ENCODE measurements at regions not wholly inside any gene's neighbourhood (a gene's known extent, or its start where the extent isn't known, plus 50 kb on each side); places are given as distances from the start of the nearest gene placed in this dataset.

DNA sequence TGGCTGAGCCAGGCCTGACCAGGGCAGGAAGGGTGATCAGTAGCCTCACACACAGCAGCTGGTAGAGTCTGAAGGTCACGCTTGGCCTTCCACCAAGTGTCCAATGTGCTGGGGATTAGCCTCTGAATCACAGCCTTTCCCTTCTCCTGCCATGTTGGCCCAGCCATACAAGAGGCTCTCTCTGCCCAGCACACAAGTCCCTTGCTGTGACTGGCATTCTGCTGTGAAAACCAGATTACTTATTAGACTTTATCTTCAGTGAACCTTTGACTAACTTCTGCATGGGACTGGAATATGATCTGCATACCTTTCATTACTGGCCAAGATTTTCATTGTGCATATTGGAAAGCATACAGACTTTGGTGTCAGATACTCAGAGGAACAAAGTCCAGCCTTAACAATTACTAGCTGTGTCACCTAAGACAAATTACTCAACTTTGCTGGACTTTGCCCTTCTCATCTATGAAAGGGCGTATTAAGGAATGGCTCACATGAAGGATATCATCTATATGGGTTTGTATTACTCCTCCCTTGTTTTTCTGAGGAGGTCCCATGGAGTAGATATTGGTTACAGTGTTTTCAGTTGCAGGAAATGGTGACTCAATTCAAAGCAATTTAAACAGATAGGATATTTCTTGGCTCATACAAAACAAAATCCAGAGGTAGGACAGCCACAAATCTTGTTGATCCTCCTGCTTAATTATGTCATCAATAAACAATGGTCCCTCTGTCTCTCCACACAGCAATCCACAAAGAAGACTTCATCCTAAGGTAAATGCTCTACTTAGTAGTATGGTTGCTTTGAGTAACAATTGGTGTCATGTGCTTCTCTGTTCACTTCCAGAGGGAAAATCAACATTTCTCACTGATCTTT is 99.6 kb downstream of the DYRK2 start:
- H3K9me3 Mint-ChIP-seq (ENCODE audit: low read depth) = peaks cover 6% of the 10 kb centered on the region
- ChIA-PET CTCF (interaction anchor here (1.0 kb wide), 1 partner anchor 11 kb away, joined by 3 read pairs; no protein-coding TSS in a partner anchor), POLR2A (no interaction called here)
- DNase-seq = no peak
- no peak for ATAC-seq
- H3K27ac Mint-ChIP-seq = no peak overlapping the region
- H3K4me3 Mint-ChIP-seq = no peak overlapping the region
- no peaks in the 10 kb centered on the region for H3K27me3 Mint-ChIP-seq
- no peaks in the 10 kb centered on the region for H3K36me3 Mint-ChIP-seq (ENCODE audit: low read depth)
- intact Hi-C loops (cut with DNase I, micrococcal nuclease) = no loop called here
- peaks cover 3% of the 10 kb centered on the region for H3K4me1 Mint-ChIP-seq

GRCh38 chr12:67748743-67749040 is 100.1 kb downstream of the DYRK2 start:
- Mint-ChIP-seq H3K4me1 (peaks cover 3% of the 10 kb centered on the region), H3K27me3 (no peaks in the 10 kb centered on the region), H3K9me3 (ENCODE audit: low read depth) (peaks cover 6% of the 10 kb centered on the region), H3K27ac (no peak overlapping the region), H3K36me3 (ENCODE audit: low read depth) (no peaks in the 10 kb centered on the region), H3K4me3 (no peak overlapping the region)
- ChIA-PET CTCF (interaction anchor here (1.0 kb wide), 1 partner anchor 10 kb away, joined by 3 read pairs; no protein-coding TSS in a partner anchor), POLR2A (no interaction called here)
- ATAC-seq (no peak), DNase-seq (no peak)
- intact Hi-C loops (cut with DNase I, micrococcal nuclease) = no loop called here

- intact Hi-C loops (cut with DNase I, micrococcal nuclease) = no loop called here
- Mint-ChIP-seq H3K27me3 (no peaks in the 10 kb centered on the region), H3K4me3 (no peak overlapping the region), H3K27ac (no peak overlapping the region), H3K36me3 (ENCODE audit: low read depth) (no peaks in the 10 kb centered on the region), H3K4me1 (peaks cover 9% of the 10 kb centered on the region), H3K9me3 (ENCODE audit: low read depth) (peaks cover 6% of the 10 kb centered on the region)
- ATAC-seq (no peak), DNase-seq (no peak)
- ChIA-PET POLR2A (no interaction called here), CTCF (no interaction called here)
These were observed 102.1 kb downstream of the DYRK2 start for GRCh38 chr12:67750513-67751183.

DNA sequence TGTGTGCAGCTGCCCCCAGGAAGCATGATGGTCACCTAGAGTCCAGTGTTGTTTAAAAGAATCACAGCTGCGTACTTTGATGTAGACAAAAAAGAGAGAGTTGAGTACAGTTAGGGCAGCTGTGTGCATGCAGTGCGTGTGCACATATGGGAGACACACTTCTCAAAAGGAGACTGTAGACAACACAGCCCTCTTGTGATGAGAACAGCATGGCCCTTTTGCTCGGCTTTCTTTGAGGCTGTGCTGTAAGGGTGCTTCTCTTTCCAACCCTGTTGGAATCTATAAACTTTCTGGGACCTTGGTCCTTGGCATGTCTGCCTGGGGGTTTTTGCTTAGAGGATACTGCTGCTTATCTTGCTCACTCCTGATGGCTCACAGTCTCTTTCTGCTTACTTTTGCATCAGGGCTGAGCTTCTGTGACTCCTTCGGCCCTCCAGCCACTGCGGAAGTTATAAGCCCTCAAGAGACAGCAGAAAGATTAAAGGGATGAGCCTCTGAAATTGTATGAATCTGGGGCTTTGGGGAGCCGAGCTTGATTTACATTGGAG is 102.9 kb downstream of the DYRK2 start:
- Mint-ChIP-seq H3K36me3 (ENCODE audit: low read depth) (no peaks in the 10 kb centered on the region), H3K4me1 (peaks cover 15% of the 10 kb centered on the region), H3K4me3 (no peak overlapping the region), H3K27ac (no peak overlapping the region), H3K9me3 (ENCODE audit: low read depth) (peaks cover 2% of the 10 kb centered on the region), H3K27me3 (no peaks in the 10 kb centered on the region)
- DNase-seq (no peak), ATAC-seq (no peak)
- ChIA-PET POLR2A (no interaction called here), CTCF (no interaction called here)
- intact Hi-C loops (cut with DNase I, micrococcal nuclease) = no loop called here

DNA sequence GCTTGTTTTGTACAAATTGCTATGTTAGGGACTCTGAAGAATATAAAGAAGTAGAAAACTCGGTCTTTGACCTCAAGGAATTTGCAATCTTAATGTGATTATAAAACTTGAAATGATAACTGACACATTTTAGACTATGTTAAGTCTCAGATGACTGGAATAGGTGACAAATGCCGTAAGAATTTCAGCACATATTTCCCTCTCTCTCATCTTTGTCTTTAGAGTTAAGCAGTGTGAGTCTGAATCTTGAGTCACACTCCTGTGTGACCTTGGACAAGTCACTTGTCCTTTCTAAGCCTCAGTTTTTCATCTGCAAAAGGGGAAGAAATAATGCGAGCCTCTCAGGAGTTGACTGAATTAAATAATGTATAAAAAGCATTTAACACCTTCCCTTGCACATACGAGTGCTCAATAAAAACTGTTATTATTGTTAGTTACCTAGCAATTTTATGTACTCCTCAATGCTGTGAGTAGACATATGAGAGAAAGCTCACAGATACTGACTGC is 103.7 kb downstream of the DYRK2 start:
- peaks cover 17% of the 10 kb centered on the region for H3K4me1 Mint-ChIP-seq
- no peaks in the 10 kb centered on the region for H3K36me3 Mint-ChIP-seq (ENCODE audit: low read depth)
- no peak for DNase-seq
- ATAC-seq = no peak
- H3K27me3 Mint-ChIP-seq = no peaks in the 10 kb centered on the region
- ChIA-PET CTCF (interaction anchor here (0.7 kb wide), 1 partner anchor 534 kb away, joined by 4 read pairs; no protein-coding TSS in a partner anchor), POLR2A (no interaction called here)
- H3K4me3 Mint-ChIP-seq = no peak overlapping the region
- H3K9me3 Mint-ChIP-seq (ENCODE audit: low read depth) = peaks cover 2% of the 10 kb centered on the region
- intact Hi-C loops (cut with DNase I, micrococcal nuclease) = no loop called here
- no peak overlapping the region for H3K27ac Mint-ChIP-seq

- POLR2A ChIA-PET = no interaction called here
- intact Hi-C loops (cut with DNase I, micrococcal nuclease) = no loop called here
These were observed 106.6 kb downstream of the DYRK2 start for GRCh38 chr12:67754933-67755697.

GRCh38 chr12:67757651-67758050 is 109.1 kb downstream of the DYRK2 start:
- no peak for ATAC-seq
- Mint-ChIP-seq H3K9me3 (ENCODE audit: low read depth) (peaks cover 3% of the 10 kb centered on the region), H3K36me3 (ENCODE audit: low read depth) (no peaks in the 10 kb centered on the region), H3K4me1 (peaks cover 41% of the 10 kb centered on the region), H3K4me3 (no peak overlapping the region), H3K27me3 (no peaks in the 10 kb centered on the region), H3K27ac (no peak overlapping the region)
- POLR2A ChIA-PET = no interaction called here
- DNase-seq = no peak
- intact Hi-C loops (cut with DNase I, micrococcal nuclease) = no loop called here
- CTCF ChIA-PET = no interaction called here

More at GRCh38 chr12:67754933-67755697, 106.6 kb downstream of the DYRK2 start:
- H3K9me3 Mint-ChIP-seq (ENCODE audit: low read depth) = peaks cover 2% of the 10 kb centered on the region
- CTCF ChIA-PET = no interaction called here
- no peaks in the 10 kb centered on the region for H3K27me3 Mint-ChIP-seq
- no peak for ATAC-seq
- no peak overlapping the region for H3K4me3 Mint-ChIP-seq
- peaks cover 31% of the 10 kb centered on the region for H3K4me1 Mint-ChIP-seq
- H3K36me3 Mint-ChIP-seq (ENCODE audit: low read depth) = no peaks in the 10 kb centered on the region
- DNase-seq = no peak
- H3K27ac Mint-ChIP-seq = no peak overlapping the region

- CTCF ChIA-PET = interaction anchor here (1.0 kb wide), 1 partner anchor 32 kb away, joined by 3 read pairs; no protein-coding TSS in a partner anchor
- H3K36me3 Mint-ChIP-seq (ENCODE audit: low read depth) = no peaks in the 10 kb centered on the region
These were observed 109.6 kb downstream of the DYRK2 start for GRCh38 chr12:67758119-67758518.

GRCh38 chr12:67758521-67758920 is 110.0 kb downstream of the DYRK2 start:
- DNase-seq (no peak), ATAC-seq (no peak)
- Mint-ChIP-seq H3K9me3 (ENCODE audit: low read depth) (peaks cover 3% of the 10 kb centered on the region), H3K27ac (no peak overlapping the region), H3K27me3 (no peaks in the 10 kb centered on the region), H3K4me1 (peaks cover 41% of the 10 kb centered on the region), H3K4me3 (no peak overlapping the region), H3K36me3 (ENCODE audit: low read depth) (no peaks in the 10 kb centered on the region)
- CTCF ChIA-PET = interaction anchor here (1.0 kb wide), 1 partner anchor 31 kb away, joined by 3 read pairs; no protein-coding TSS in a partner anchor
- intact Hi-C loops (cut with DNase I, micrococcal nuclease) = no loop called here
- POLR2A ChIA-PET = no interaction called here

More at GRCh38 chr12:67758119-67758518, 109.6 kb downstream of the DYRK2 start:
- Mint-ChIP-seq H3K4me1 (peaks cover 41% of the 10 kb centered on the region), H3K4me3 (no peak overlapping the region), H3K27me3 (no peaks in the 10 kb centered on the region), H3K27ac (no peak overlapping the region), H3K9me3 (ENCODE audit: low read depth) (peaks cover 3% of the 10 kb centered on the region)
- POLR2A ChIA-PET = no interaction called here
- DNase-seq = no peak
- intact Hi-C loops (cut with DNase I, micrococcal nuclease) = no loop called here
- no peak for ATAC-seq

DNA sequence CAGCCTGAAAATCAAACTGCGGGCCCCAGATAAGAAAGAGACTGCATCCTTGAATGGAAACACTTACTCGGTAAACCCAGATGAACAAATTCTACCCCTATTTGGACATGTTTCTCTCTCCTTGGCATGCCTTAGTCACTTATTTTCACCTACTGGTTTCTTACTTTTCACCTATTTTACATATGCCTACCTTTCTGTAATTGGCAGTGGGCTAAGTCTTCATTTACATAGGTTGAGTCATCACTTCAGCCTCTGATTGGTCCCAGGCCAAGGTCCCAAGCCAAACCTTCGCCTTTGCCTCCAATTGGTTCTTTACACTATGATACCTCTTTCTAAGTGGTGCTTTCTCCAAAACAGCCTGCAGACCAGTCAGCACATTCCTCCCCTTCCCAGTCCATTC is 111.3 kb downstream of the DYRK2 start:
- Mint-ChIP-seq H3K27me3 (no peaks in the 10 kb centered on the region), H3K36me3 (ENCODE audit: low read depth) (no peaks in the 10 kb centered on the region), H3K9me3 (ENCODE audit: low read depth) (peaks cover 3% of the 10 kb centered on the region), H3K4me1 (peaks cover 41% of the 10 kb centered on the region), H3K4me3 (no peak overlapping the region), H3K27ac (peak overlapping the region; percentile 86)
- ATAC-seq = peak; percentile 94
- CTCF ChIA-PET = no interaction called here
- intact Hi-C loops (cut with DNase I, micrococcal nuclease) = loop anchor here in 1 of 2 experiments (1.0 to 2.0 kb wide), 3 partner anchors 44 to 111 kb away; partner anchors contain the start of gene DYRK2
- DNase-seq = peak; percentile 38
- POLR2A ChIA-PET = no interaction called here

GRCh38 chr12:67760586-67761275 is 112.2 kb downstream of the DYRK2 start:
- ChIA-PET CTCF (no interaction called here), POLR2A (no interaction called here)
- H3K36me3 Mint-ChIP-seq (ENCODE audit: low read depth) = no peaks in the 10 kb centered on the region

More at GRCh38 chr12:67760586-67761275, 112.2 kb downstream of the DYRK2 start:
- peaks cover 33% of the 10 kb centered on the region for H3K4me1 Mint-ChIP-seq
- no peak for ATAC-seq
- H3K4me3 Mint-ChIP-seq = no peak overlapping the region
- peaks cover 3% of the 10 kb centered on the region for H3K9me3 Mint-ChIP-seq (ENCODE audit: low read depth)
- peak overlapping the region; percentile 22 for H3K27ac Mint-ChIP-seq
- no peak for DNase-seq
- H3K27me3 Mint-ChIP-seq = no peaks in the 10 kb centered on the region
- intact Hi-C loops (cut with DNase I, micrococcal nuclease) = loop anchor here in 1 of 2 experiments (2.0 kb wide), 1 partner anchor 112 kb away; the partner anchor contains the start of gene DYRK2

Measured in activated CD4-positive, alpha-beta T cell treated with anti-CD3 and anti-CD28 coated beads for 36 hours (primary cell).